ENCODE measurements at regions not wholly inside any gene's neighbourhood (a gene's known extent, or its start where the extent isn't known, plus 50 kb on each side); places are given as distances from the start of the nearest gene placed in this dataset.
"Not testable (repeated sequence)": the region's sequence is repeated elsewhere in the genome, so short reads cannot be mapped to it uniquely, and the experiment has no call there.

DNA sequence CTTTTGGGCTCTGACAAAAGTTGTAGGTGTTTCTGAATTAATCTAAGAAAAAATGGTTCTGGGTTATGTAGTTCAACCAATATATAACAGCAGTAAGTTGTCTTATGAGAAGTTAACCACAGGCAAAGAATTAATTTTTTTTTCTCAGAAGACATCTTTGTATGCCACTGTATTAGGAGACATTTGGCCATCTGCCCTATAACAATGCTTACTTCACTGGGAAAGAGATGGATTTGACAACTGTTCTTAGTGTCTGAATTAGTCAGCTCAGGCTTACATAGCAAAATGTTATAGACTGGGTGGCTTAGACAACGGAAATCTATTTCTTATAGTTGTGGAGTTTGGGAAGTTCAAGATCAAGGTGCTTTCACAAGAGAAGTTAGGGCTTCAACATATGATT lies 508.1 kb downstream of the STIM2 start:
- DNase-seq: no peak

GRCh38 chr4:27381815-27382214 lies 521.2 kb downstream of the STIM2 start:
- DNase-seq: no peak

DNA sequence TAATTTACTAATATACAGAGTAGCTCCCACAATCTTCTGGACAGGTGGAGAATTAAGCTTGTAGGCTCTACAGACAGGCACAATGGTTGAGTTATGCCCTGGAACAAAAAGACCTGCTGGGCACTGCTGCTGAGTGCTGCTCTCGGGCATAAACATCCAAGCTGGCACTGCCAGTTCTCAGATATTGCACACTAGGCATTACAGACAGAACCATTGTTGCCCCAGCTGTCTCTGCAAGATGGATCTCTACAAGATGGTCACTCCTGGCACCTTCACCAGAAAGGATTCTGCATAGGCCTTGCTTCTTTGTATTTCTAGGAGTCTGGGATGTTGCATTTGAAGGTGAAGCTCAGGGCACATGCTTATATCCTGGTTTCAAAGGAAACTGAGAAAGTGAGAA lies 527.1 kb downstream of the STIM2 start:
- DNase-seq: no peak

DNA sequence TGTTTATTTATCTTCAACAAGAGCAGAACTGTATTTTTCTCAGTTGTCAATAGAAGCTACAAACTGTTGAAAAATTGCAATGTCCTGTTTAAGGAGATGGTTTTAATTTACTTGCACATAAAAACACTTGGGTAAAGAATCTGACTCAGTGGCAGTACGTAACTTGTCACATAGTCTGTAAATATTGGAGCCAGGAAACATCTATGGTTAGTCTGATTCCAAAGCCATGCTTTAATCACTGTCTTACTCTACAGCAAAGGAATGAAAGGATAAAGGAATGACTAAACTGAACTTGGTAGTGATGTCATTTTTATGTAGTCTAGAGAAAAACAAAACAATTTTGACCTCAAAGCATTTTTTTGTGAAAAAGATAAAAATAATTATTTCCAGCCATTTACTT lies 537.2 kb downstream of the STIM2 start:
- DNase-seq: no peak

GRCh38 chr4:27398631-27399310 lies 538.1 kb downstream of the STIM2 start:
- no peak for DNase-seq

DNA sequence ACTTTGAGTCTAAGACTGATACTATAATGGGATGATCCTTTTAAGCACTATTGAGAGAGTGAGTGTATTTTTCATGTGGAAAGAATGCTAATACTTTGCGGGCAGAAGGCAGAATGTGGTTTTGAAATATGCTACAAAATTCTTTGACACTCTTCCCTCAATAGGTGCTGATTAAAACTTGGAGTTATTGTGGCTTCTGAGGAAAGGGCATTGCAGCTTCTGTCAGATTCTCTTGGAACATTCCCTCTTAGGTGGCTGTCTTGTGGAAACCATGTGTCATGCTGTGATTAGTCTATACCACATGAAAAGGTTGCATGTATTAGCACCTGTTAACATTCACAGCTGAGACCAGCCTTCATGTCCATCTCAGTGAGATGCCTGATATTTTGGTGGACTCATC lies 547.0 kb downstream of the STIM2 start:
- no peak for DNase-seq

- DNase-seq: no peak
Observed at GRCh38 chr4:27412613-27413012, 552.0 kb downstream of the STIM2 start.

DNA sequence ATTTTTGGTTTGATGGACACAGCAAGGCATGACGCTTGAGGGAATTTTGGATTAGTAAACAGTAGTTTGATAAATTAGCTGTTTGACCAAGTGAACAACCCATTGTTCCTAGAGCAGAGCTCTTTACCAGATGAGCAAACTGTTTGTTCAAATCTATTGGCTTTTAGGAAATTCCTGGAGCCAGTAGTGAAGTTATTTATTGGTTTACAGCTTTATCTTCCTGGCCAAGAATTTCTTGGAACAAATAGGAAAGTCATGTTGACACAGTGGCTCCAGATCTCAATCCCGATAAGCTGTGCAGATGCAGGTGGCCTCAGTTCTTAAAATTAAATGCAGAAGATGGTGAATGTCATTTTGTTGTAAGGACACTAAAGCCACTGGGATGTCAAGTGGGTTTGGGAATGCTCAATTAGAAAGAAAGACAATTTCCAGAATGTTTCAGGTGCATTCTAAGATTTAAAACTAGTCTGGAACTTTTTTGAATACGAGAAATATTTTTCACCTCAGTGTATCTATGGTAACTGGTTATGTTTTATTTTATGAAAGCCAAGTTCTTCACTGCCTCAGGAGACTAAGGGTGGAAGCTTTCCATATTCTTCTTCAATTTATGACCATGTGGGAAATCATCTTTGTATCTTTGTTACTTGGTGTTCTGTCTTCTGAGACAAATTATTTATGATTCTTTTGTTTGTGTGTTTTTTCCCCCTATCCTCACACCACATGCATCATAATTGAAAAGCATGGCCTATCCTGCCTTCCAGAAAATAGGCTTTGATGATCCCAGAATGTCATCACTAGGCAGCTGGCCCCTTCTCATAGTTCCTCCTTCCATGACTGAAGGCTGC lies 554.5 kb downstream of the STIM2 start:
- DNase-seq: no peak

- DNase-seq: no peak
Observed at GRCh38 chr4:27428661-27429060, 568.0 kb downstream of the STIM2 start.

DNA sequence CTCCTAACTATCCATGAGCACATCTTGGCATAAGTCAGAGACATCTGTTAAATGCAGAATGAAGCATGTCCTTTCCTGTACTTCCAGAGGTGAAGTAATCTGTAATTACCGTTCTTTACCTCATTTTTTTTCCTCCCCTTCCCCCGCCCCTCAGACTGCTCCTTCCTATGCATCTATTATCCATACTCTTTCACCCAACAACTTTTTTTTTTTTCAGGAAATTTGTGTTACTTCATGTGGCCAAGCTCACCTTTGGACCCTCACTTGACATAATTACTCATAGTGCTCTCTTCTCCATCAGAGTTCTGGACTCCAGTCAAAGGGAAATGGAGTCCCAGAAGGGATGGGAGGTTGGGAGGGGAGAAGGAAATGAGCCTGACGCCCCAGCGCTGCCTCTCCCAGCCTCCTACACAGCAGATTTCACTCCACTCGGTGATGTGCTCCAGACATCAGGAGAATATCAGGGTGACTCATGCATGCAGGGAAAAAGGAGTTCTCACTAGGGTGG lies 568.8 kb downstream of the STIM2 start:
- no peak for DNase-seq

GRCh38 chr4:27442146-27442545 lies 581.5 kb downstream of the STIM2 start:
- DNase-seq: no peak

DNA sequence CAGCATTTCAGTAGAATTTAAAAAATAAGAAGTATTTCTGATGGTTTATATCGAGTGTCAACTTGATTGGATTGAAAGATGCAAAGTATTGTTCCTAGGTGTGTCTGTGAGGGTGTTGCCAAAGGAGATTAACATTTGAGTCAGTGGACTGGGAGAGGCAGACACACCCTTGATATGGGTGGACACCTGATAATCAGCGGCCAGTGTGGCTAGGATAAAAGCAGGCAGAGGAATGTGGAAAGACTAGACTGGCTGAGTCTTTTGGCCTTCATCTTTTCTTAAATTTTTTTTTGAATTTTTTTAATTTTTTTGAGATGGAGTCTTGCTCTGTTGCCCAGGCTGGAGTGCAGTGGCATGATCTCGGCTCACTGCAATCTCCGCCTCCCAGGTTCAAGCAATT lies 582.0 kb downstream of the STIM2 start:
- not testable (repeated sequence) for DNase-seq

GRCh38 chr4:27463816-27464215 lies 603.2 kb downstream of the STIM2 start:
- DNase-seq: no peak

- DNase-seq: no peak
Observed at GRCh38 chr4:27467351-27467750, 606.7 kb downstream of the STIM2 start.

DNA sequence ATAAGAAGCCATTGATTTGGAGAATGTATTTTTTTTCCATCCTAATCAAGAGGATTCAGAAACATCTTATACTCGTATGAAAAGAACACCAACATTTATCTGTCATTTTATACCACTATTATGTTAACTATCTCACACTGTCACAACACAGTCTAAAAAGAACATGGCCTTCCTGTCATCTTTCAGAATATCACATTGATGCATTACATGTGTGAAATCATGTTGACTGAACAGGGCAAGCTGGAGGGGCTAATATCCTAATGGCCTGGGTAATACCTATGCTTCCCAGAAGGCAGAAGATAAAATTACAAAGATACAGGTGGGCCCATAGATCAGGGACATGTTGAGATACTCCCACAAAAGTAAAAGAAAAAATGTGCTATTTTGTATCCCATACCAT lies 611.7 kb downstream of the STIM2 start:
- DNase-seq: no peak

DNA sequence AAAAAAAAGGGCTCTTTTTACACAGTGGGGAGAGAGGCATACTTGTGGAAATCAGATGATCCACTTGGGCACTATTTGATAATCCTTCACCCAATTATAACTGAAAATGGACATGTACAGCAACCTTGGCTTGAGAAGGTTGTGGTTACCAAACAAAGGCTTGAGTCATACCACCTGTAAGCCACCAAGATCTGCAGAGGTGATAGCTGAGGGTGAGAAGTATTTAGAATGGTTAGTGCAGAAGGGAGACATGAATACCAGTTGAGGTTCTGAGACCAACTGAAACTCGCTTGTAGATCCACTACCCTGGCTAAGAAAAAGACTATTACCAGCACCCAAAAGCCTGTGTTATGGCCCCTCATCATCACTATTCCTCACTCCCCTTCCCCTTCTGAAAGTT lies 614.0 kb downstream of the STIM2 start:
- DNase-seq: no peak

GRCh38 chr4:27484216-27484615 lies 623.6 kb downstream of the STIM2 start:
- no peak for DNase-seq

- DNase-seq: no peak
Observed at GRCh38 chr4:27490315-27490714, 629.7 kb downstream of the STIM2 start.

DNA sequence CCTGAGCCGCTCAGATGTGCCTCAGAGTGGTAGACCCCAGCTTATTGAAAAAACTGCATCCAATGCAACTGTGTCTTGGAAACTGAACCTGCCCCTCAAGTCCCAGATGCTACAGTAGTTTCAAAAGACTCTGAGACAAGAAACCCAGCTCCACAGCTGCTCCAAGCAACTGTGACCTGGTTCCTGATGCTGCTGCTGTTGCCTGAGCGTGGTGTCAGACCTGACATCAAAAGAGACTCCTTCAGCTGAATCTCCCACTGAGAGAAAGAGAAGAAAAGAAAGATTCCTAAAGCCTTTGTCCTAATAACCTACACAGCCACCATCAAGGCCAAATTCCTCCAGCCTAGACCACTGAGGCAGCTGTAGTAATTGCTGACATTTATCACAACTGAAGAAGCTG lies 630.1 kb downstream of the STIM2 start:
- DNase-seq: no peak

GRCh38 chr4:27506401-27506800 lies 645.8 kb downstream of the STIM2 start:
- no peak for DNase-seq

DNA sequence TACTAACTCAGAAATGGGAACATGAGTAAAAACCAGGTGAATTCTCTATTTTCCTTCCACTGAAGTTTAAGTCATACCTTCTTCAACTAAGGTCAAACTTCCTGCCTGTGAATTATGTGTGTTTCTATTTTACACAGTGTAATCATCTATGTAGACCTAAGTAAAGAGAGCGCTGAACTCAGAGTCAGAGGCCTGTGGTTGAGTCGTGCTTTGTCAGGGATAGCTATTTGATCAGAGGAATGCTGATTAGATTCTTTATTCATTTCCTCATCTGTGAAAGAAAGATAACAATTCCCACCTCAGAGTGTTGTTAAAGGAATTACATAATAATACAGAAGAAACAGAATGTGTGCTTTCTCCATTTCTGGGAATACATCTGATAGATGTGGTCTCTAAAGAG lies 654.1 kb downstream of the STIM2 start:
- no peak for DNase-seq

DNA sequence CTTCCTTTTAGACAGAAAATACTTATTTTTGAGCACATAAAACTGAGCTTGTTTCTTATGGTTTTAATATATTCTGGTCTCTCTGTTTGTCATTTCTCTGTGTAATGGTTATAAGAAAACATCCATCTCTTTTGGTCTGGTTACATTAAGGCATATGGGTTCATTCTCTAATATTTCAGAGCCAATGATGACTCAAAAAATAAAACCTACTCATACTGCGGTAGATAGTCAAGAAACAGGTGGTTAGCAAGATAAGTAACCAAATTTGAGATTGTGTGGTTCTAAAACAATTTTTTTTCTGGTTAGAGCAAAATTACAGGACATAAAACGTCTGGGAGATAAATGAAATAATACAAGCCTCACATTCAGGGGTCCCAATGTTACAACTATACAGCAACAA lies 654.5 kb downstream of the STIM2 start:
- no peak for DNase-seq

GRCh38 chr4:27518876-27519275 lies 658.2 kb downstream of the STIM2 start:
- no peak for DNase-seq

GRCh38 chr4:27524224-27524623 lies 663.6 kb downstream of the STIM2 start:
- DNase-seq: no peak

All from activated CD4-positive, alpha-beta T cell treated with anti-CD3 and anti-CD28 coated beads for 4 hours (primary cell).